ENCODE measurements at regions not wholly inside any gene's neighbourhood (a gene's known extent, or its start where the extent isn't known, plus 50 kb on each side); places are given as distances from the start of the nearest gene placed in this dataset.

DNA sequence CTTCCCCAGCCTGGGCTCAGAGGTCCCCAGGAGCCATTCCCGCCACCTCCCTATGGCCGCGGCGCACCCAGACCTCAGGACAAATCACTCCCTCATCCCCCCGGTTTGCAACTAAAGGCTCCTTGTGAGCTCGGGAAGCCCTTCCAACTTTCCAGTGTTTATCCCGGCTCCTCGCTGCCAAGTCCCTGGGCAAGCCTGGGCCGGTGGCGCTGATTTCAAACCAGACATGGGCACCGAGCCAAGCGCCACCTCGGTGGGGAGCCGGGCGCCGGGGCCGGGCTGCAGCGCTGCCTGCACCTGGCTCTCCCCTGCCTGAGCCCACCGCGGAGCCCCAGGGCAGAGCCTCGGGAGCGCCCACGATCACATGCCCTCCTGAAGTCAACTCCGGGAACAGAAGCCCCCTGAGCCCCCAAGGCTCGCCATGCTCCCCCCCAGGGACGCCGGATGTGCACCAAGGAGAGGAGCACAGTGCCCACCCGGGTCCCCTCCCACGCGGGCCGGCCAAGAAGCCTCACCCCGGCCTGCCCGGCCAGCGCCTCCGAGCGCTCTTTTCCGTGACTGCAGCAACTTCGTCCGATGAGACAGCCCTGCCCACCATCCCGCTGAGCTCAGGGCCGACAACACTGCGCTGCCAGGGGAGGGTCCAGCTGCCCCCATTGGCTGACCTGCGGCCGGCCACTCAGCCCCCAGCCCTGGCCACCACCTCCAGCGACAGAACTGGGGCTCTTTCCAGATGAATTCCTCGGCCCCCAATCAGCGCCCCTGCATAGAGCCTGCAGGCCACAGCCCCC lies 50.0 kb downstream of the NCOR2 start:
- TF ChIP-seq, protein P1, sequence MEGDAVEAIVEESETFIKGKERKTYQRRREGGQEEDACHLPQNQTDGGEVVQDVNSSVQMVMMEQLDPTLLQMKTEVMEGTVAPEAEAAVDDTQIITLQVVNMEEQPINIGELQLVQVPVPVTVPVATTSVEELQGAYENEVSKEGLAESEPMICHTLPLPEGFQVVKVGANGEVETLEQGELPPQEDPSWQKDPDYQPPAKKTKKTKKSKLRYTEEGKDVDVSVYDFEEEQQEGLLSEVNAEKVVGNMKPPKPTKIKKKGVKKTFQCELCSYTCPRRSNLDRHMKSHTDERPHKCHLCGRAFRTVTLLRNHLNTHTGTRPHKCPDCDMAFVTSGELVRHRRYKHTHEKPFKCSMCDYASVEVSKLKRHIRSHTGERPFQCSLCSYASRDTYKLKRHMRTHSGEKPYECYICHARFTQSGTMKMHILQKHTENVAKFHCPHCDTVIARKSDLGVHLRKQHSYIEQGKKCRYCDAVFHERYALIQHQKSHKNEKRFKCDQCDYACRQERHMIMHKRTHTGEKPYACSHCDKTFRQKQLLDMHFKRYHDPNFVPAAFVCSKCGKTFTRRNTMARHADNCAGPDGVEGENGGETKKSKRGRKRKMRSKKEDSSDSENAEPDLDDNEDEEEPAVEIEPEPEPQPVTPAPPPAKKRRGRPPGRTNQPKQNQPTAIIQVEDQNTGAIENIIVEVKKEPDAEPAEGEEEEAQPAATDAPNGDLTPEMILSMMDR (IDR thresholded peaks at IDR 0.05; ENCODE audit: low read length) = no peak
- TF ChIP-seq EZH2phosphoT487 (IDR thresholded peaks at IDR 0.05; ENCODE audit: low read length) = no peak
- TF ChIP-seq EZH2 (optimal IDR thresholded peaks at IDR 0.05; ENCODE audit: low read depth, low read length) = no peak
- DNase-seq = no peak
- H3F3A ChIP-seq (ENCODE audit: insufficient read depth, low read length) = no peaks in the 10 kb centered on the region
- no peaks in the 10 kb centered on the region for H3K27me3 ChIP-seq (replicated peaks; ENCODE audit: insufficient read depth, low read length)
- H3K4me1 ChIP-seq (ENCODE audit: low read length) = no peaks in the 10 kb centered on the region
- peaks cover 94% of the 10 kb centered on the region for H3K79me2 ChIP-seq (ENCODE audit: low read length)
- H3K9me3 ChIP-seq (replicated peaks; ENCODE audit: insufficient read depth, low read length) = no peaks in the 10 kb centered on the region
- H4K20me1 ChIP-seq (ENCODE audit: insufficient read depth, low read length) = no peaks in the 10 kb centered on the region
- no peak overlapping the region for H2AFZ ChIP-seq (ENCODE audit: low read length)
- no peak overlapping the region for H3K27ac ChIP-seq (ENCODE audit: low read length)
- H3K36me3 ChIP-seq (replicated peaks; ENCODE audit: insufficient read depth, low read length) = no peaks in the 10 kb centered on the region
- H3K4me2 ChIP-seq (ENCODE audit: low read depth, low read length) = no peak overlapping the region
- no peak overlapping the region for H3K4me3 ChIP-seq (ENCODE audit: low read length)
- no peaks in the 10 kb centered on the region for H3K9me2 ChIP-seq (replicated peaks; ENCODE audit: insufficient read depth, low read length)
- no peak overlapping the region for H3K9ac ChIP-seq (ENCODE audit: low read length)

DNA sequence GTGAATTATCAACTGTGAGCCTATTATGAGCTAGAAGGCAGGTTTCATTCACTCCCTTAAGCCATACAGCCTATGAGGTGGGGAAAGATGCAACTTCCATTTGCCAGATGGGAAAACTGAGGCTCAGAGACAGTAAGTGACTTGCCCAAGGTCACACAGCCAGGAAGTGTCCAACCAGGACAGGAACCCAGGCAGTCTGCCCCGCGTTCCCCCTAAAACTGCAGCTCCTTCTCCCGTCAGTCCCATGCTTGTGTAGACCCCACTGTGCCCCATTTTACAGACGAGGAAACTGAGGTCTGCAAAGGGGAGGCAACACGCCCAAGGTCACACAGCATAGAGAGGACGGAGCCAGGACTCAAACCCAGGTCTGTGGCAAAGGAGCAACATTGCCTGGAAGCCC lies 50.6 kb downstream of the NCOR2 start:
- H3K27ac ChIP-seq (ENCODE audit: low read length) = no peak overlapping the region

DNA sequence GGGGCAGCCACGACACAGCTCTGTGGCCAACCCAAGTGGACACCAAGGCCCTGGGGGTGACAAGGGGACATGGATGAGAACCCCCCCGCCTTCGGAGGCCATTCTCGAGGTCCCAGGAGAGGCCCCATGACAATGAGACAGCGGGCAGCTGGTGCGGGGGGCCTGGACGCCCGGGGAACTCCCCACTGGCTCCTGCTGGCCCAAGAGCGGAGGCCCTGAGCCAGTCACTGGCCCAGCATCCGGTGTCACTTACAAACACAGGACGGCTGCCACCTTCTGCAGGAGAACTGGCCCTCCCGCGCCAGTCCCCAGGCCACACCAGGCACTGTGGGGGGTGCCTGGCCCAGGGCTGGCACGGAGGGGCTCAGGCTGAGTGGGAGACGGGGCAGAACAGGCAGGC lies 51.4 kb downstream of the NCOR2 start:
- Histone ChIP-seq H3K27ac (ENCODE audit: low read length) (no peak overlapping the region), H2AFZ (ENCODE audit: low read length) (no peak overlapping the region), H3K4me2 (ENCODE audit: low read depth, low read length) (no peak overlapping the region), H3K9ac (ENCODE audit: low read length) (no peak overlapping the region), H3F3A (ENCODE audit: insufficient read depth, low read length) (no peaks in the 10 kb centered on the region), H4K20me1 (ENCODE audit: insufficient read depth, low read length) (no peaks in the 10 kb centered on the region), H3K4me1 (ENCODE audit: low read length) (no peaks in the 10 kb centered on the region), H3K27me3 (replicated peaks; ENCODE audit: insufficient read depth, low read length) (no peaks in the 10 kb centered on the region), H3K36me3 (replicated peaks; ENCODE audit: insufficient read depth, low read length) (no peaks in the 10 kb centered on the region), H3K9me2 (replicated peaks; ENCODE audit: insufficient read depth, low read length) (no peaks in the 10 kb centered on the region), H3K79me2 (ENCODE audit: low read length) (peaks cover 91% of the 10 kb centered on the region), H3K9me3 (replicated peaks; ENCODE audit: insufficient read depth, low read length) (no peaks in the 10 kb centered on the region), H3K4me3 (ENCODE audit: low read length) (no peak overlapping the region)
- DNase-seq = no peak
- TF ChIP-seq EZH2phosphoT487 (IDR thresholded peaks at IDR 0.05; ENCODE audit: low read length) (no peak), EZH2 (optimal IDR thresholded peaks at IDR 0.05; ENCODE audit: low read depth, low read length) (no peak)
- TF ChIP-seq, protein P1 (IDR thresholded peaks at IDR 0.05; ENCODE audit: low read length) = no peak

More for the DNA sequence above, 50.6 kb downstream of the NCOR2 start:
- Histone ChIP-seq H3K36me3 (replicated peaks; ENCODE audit: insufficient read depth, low read length) (no peaks in the 10 kb centered on the region), H3K4me2 (ENCODE audit: low read depth, low read length) (no peak overlapping the region), H4K20me1 (ENCODE audit: insufficient read depth, low read length) (no peaks in the 10 kb centered on the region), H3K27me3 (replicated peaks; ENCODE audit: insufficient read depth, low read length) (no peaks in the 10 kb centered on the region), H2AFZ (ENCODE audit: low read length) (no peak overlapping the region), H3K9me2 (replicated peaks; ENCODE audit: insufficient read depth, low read length) (no peaks in the 10 kb centered on the region), H3K9ac (ENCODE audit: low read length) (no peak overlapping the region), H3K4me1 (ENCODE audit: low read length) (no peaks in the 10 kb centered on the region), H3K4me3 (ENCODE audit: low read length) (no peak overlapping the region), H3K9me3 (replicated peaks; ENCODE audit: insufficient read depth, low read length) (no peaks in the 10 kb centered on the region), H3K79me2 (ENCODE audit: low read length) (peaks cover 93% of the 10 kb centered on the region), H3F3A (ENCODE audit: insufficient read depth, low read length) (no peaks in the 10 kb centered on the region)
- no peak for DNase-seq
- TF ChIP-seq, protein P1 (IDR thresholded peaks at IDR 0.05; ENCODE audit: low read length) = no peak
- TF ChIP-seq EZH2 (optimal IDR thresholded peaks at IDR 0.05; ENCODE audit: low read depth, low read length) (no peak), EZH2phosphoT487 (IDR thresholded peaks at IDR 0.05; ENCODE audit: low read length) (no peak)
